HepG2 (cell line): ENCODE measurements at regions not wholly inside any gene's neighbourhood (a gene's known extent, or its start where the extent isn't known, plus 50 kb on each side); places are given as distances from the start of the nearest gene placed in this dataset.

Experiments used
- ATAC-seq: fragments of 200-7000 bp; cut with Tn5 transposase; 3 replicates; pipeline ENCODE4 v1.9.1; 2020; ENCODE audit warnings: mild to moderate bottlenecking, moderate library complexity
- BruUV-seq: library from RNA; stranded (reverse); fragments of 400-500 nt; replicated peaks from 2 replicates; lab custom pipeline; 2021; lab: Mats Ljungman, UMichigan
- CTCF ChIA-PET: fragments of 300-600 bp; formaldehyde crosslinking; extraction: SDS; loops from one replicate; lab custom pipeline; 2021; ENCODE audit warnings: low total read pairs, inconsistent platforms, low intra/inter-chr PET ratio; lab: Yijun Ruan, JAX
- POLR2A ChIA-PET: fragments of 350-600 bp; sonication (Branson Sonifier 250); formaldehyde crosslinking; loops from one replicate; lab custom pipeline; 2020; ENCODE audit warnings: antibody characterized with exemption, inconsistent platforms; lab: Yijun Ruan, JAX
- DNase-seq: peaks from one replicate; pipeline ENCODE4 v3.0.0-alpha.2; 2015; ENCODE audit warnings: low spot score
- FAIRE-seq: peaks from 3 replicates; lab custom pipeline; 2011; peaks lifted over from hg19 to GRCh38; lab: Jason Lieb, UNC
- H2AFZ ChIP-seq: one replicate; pipeline ENCODE4 v1.6.1; 2011; ENCODE audit warnings: low read length, inconsistent platforms
- H3K27ac ChIP-seq: fragments of 300-600 bp; 3 replicates; pipeline ENCODE4 v1.8.0; 2011; ENCODE audit warnings: mixed run types, mild to moderate bottlenecking, mixed read lengths, low read length, inconsistent platforms; ENCODE audit not compliant: insufficient read depth; ENCODE audit errors: extremely low read length
- H3K27me3 ChIP-seq, 2 experiments: fragments of 200-600 bp in 1 of 2; 2 replicates in 1 of 2; 3 replicates in 1 of 2; pipeline versions ENCODE4 v1.6.0 to v1.8.0; 2011; ENCODE audit warnings: low read length in 2 of 2, mild to moderate bottlenecking in 2 of 2, moderate library complexity in 2 of 2, inconsistent platforms in 1 of 2; ENCODE audit not compliant: insufficient read depth in 2 of 2, control insufficient read depth in 1 of 2
- H3K36me3 ChIP-seq, 2 experiments: fragments of 200-600 bp in 1 of 2; replicated peaks in 1 of 2; 2 replicates in 1 of 2; 3 replicates in 1 of 2; pipeline versions ENCODE4 v1.5.1 to v1.8.0; 2011; ENCODE audit warnings: low read length in 2 of 2, inconsistent platforms in 1 of 2; ENCODE audit not compliant: insufficient read depth in 2 of 2, control insufficient read depth in 1 of 2
- H3K4me1 ChIP-seq: 2 replicates; pipeline ENCODE4 v1.5.1; 2012; ENCODE audit warnings: low read length, inconsistent platforms; ENCODE audit not compliant: insufficient read depth
- H3K4me2 ChIP-seq: 2 replicates; pipeline ENCODE4 v1.6.0; 2011; ENCODE audit warnings: low read depth, low read length, inconsistent platforms
- H3K4me3 ChIP-seq, 3 experiments: fragments of 200-600 bp in 1 of 3; sonication (generic), shearing (Covaris generic) in 1 of 3; replicated peaks in 1 of 3; 2 replicates each; pipeline ENCODE4 v1.5.1; 2011 to 2016; ENCODE audit warnings: low read length in 3 of 3, inconsistent platforms in 2 of 3, low read depth in 2 of 3, mild to moderate bottlenecking in 2 of 3, control low read depth in 1 of 3, mixed read lengths in 1 of 3; ENCODE audit not compliant: insufficient read depth in 1 of 3
- H3K79me2 ChIP-seq: one replicate; pipeline ENCODE4 v1.6.1; 2011; ENCODE audit warnings: low read length, inconsistent platforms; ENCODE audit not compliant: insufficient read depth
- H3K9ac ChIP-seq: 2 replicates; pipeline ENCODE4 v1.6.0; 2011; ENCODE audit warnings: mild to moderate bottlenecking, low read depth, low read length, inconsistent platforms; ENCODE audit not compliant: insufficient read depth
- H3K9me3 ChIP-seq: 2 replicates; pipeline ENCODE4 v1.5.1; 2012; ENCODE audit warnings: mild to moderate bottlenecking, low read length
- H4K20me1 ChIP-seq: 2 replicates; pipeline ENCODE4 v1.6.0; 2011; ENCODE audit warnings: inconsistent platforms, mild to moderate bottlenecking, low read length, moderate library complexity; ENCODE audit not compliant: insufficient read depth
- BATF2 ChIP-seq: sonication (generic); formaldehyde crosslinking; IDR thresholded peaks from 2 replicates; pipeline ENCODE4 v1.8.0; 2022; ENCODE audit warnings: mild to moderate bottlenecking, missing genetic modification reagents, moderate library complexity
- CENPBD1 ChIP-seq: sonication (generic); formaldehyde crosslinking; IDR thresholded peaks from 2 replicates; pipeline ENCODE4 v1.8.0; 2022; ENCODE audit warnings: missing genetic modification reagents, low read depth, mild to moderate bottlenecking, borderline replicate concordance
- CERS6 ChIP-seq: sonication (generic); formaldehyde crosslinking; IDR thresholded peaks from 2 replicates; pipeline ENCODE4 v1.5.0; 2020; ENCODE audit warnings: missing genetic modification reagents
- KDM1A ChIP-seq: IDR thresholded peaks from 2 replicates; pipeline ENCODE4 v1.6.1; 2016; ENCODE audit warnings: missing compliant biosample characterization
- KDM2A ChIP-seq: sonication (generic); formaldehyde crosslinking; IDR thresholded peaks from 2 replicates; pipeline ENCODE4 v1.4.0; 2020; ENCODE audit warnings: low read depth, missing genetic modification reagents, borderline replicate concordance
- MXI1 ChIP-seq: IDR thresholded peaks from 3 replicates; pipeline ENCODE4 v1.6.1; 2012; ENCODE audit warnings: low read depth, low read length, inconsistent platforms, borderline replicate concordance
- NFATC3 ChIP-seq: sonication (generic); formaldehyde crosslinking; IDR thresholded peaks from 2 replicates; pipeline ENCODE4 v1.5.1; 2020; ENCODE audit warnings: mild to moderate bottlenecking, missing genetic modification reagents
- PHF8 ChIP-seq: sonication (generic); formaldehyde crosslinking; IDR thresholded peaks from 2 replicates; pipeline ENCODE4 v1.5.0; 2020; ENCODE audit warnings: missing genetic modification reagents
- SALL2 ChIP-seq: sonication (generic); formaldehyde crosslinking; IDR thresholded peaks from 2 replicates; pipeline ENCODE4 v1.8.1; 2023; ENCODE audit warnings: mild to moderate bottlenecking, missing genetic modification reagents, inconsistent platforms
- XBP1 ChIP-seq: sonication (generic); formaldehyde crosslinking; IDR thresholded peaks from 2 replicates; pipeline ENCODE4 v1.5.0; 2020; ENCODE audit warnings: missing genetic modification reagents
- ZBTB33 ChIP-seq: sonication (generic); formaldehyde crosslinking; IDR thresholded peaks from 2 replicates; pipeline ENCODE4 v1.4.0; 2020; ENCODE audit warnings: missing genetic modification reagents
- ZFYVE20 ChIP-seq: sonication (generic); formaldehyde crosslinking; IDR thresholded peaks from 2 replicates; pipeline ENCODE4 v1.8.0; 2023; ENCODE audit warnings: low read depth, mild to moderate bottlenecking, moderate library complexity, missing genetic modification reagents, borderline replicate concordance
- ZNF333 ChIP-seq: sonication (generic); formaldehyde crosslinking; IDR thresholded peaks from 2 replicates; pipeline ENCODE4 v1.4.0; 2020; ENCODE audit warnings: mild to moderate bottlenecking, missing genetic modification reagents, borderline replicate concordance
- ZNF577 ChIP-seq: sonication (generic); formaldehyde crosslinking; IDR thresholded peaks from 2 replicates; pipeline ENCODE4 v1.4.0; 2020; ENCODE audit warnings: mild to moderate bottlenecking, low read depth, missing genetic modification reagents, borderline replicate concordance
- ZNF891 ChIP-seq: sonication (generic); formaldehyde crosslinking; IDR thresholded peaks from 2 replicates; pipeline ENCODE4 v1.5.0; 2020; ENCODE audit warnings: mild to moderate bottlenecking, missing genetic modification reagents
- WGBS: methylation state at CpG from one replicate; pipeline ENCODE4 v1.1.6; 2017; ENCODE audit warnings: low lambda C conversion rate; 5-methylcytosine and 5-hydroxymethylcytosine counted together
- in situ Hi-C: cut with HindIII; loops from 2 replicates; pipeline ENCODE4 v1.10.0; 2017; ENCODE audit warnings: low pct_unique_long_range_greater_than_20kb; ENCODE audit not compliant: extremely low pct_ligation_motif_present
- intact Hi-C: fragments of 100-400 bp; cut with micrococcal nuclease; formaldehyde crosslinking; loops from one replicate; pipeline ENCODE4 v1.10.0; 2022; ENCODE audit not compliant: unreplicated experiment

- TF ChIP-seq ZBTB33 (no peak), XBP1 (no peak)
Observed at GRCh38 chr12:17334784-17335183, 728.8 kb upstream of the LMO3 start (continued).

GRCh38 chr12:17333287-17333686 is 727.3 kb upstream of the LMO3 start:
- intact Hi-C loops = no loop called here
- no peak overlapping the region for H3K9ac ChIP-seq
- H3K9me3 ChIP-seq = peaks cover 26% of the 10 kb centered on the region
- no peaks in the 10 kb centered on the region for H3K27me3 ChIP-seq
- H3K36me3 ChIP-seq = no peaks in the 10 kb centered on the region
- H2AFZ ChIP-seq = no peak overlapping the region
- ATAC-seq = no peak
- H3K4me2 ChIP-seq = no peak overlapping the region
- H3K4me3 ChIP-seq = no peak overlapping the region
- no peak for DNase-seq
- no peak overlapping the region for H3K27ac ChIP-seq
- TF ChIP-seq KDM1A (no peak), ZFYVE20 (CRISPR knock-in tag) (no peak), KDM2A (no peak)
- TF ChIP-seq, all 625 proteins: peak for 0
- in situ Hi-C loops = no loop called here
- BruUV-seq = no TSS peak
- Histone ChIP-seq H4K20me1 (no peaks in the 10 kb centered on the region), H3K4me1 (no peaks in the 10 kb centered on the region), H3K79me2 (no peaks in the 10 kb centered on the region)
- ChIA-PET CTCF (no interaction called here), POLR2A (no interaction called here)
- WGBS = 15% methylated on average over 3 of the region's 3 CpGs
- no peak for FAIRE-seq

- ATAC-seq = no peak
- Histone ChIP-seq H3K9me3 (peaks cover 30% of the 10 kb centered on the region), H3K27me3 (no peaks in the 10 kb centered on the region), H3K27ac (no peak overlapping the region), H3K4me3 (no peak overlapping the region), H3K36me3 (no peaks in the 10 kb centered on the region), H3K9ac (no peak overlapping the region), H3K4me1 (no peaks in the 10 kb centered on the region), H4K20me1 (no peaks in the 10 kb centered on the region), H3K79me2 (no peaks in the 10 kb centered on the region), H2AFZ (no peak overlapping the region), H3K4me2 (no peak overlapping the region)
- in situ Hi-C loops = no loop called here
- intact Hi-C loops = no loop called here
- TF ChIP-seq CERS6 = no peak
- no peak for TF ChIP-seq ZNF891
- TF ChIP-seq MXI1 = no peak
- no peak for TF ChIP-seq ZNF333 (CRISPR knock-in tag)
- TF ChIP-seq SALL2 (CRISPR knock-in tag) = no peak
- no peak for TF ChIP-seq CENPBD1 (CRISPR knock-in tag)
- no peak for TF ChIP-seq ZNF577
- TF ChIP-seq PHF8 = no peak
- no peak for TF ChIP-seq NFATC3
- no peak for TF ChIP-seq BATF2 (CRISPR knock-in tag)
- FAIRE-seq = no peak
- ChIA-PET POLR2A (no interaction called here), CTCF (no interaction called here)
- BruUV-seq = no TSS peak
- DNase-seq = no peak
- WGBS = 4% methylated on average over 2 of the region's 2 CpGs
Observed at GRCh38 chr12:17326649-17327048, 720.7 kb upstream of the LMO3 start.
